HCT116 (cell line): ENCODE measurements at regions not wholly inside any gene's neighbourhood (a gene's known extent, or its start where the extent isn't known, plus 50 kb on each side); places are given as distances from the start of the nearest gene placed in this dataset.

Experiments used
- FOSL1 ChIP-seq: IDR thresholded peaks from 2 replicates; pipeline ENCODE4 v1.6.1; 2012; ENCODE audit warnings: low read depth
- POLR2A ChIP-seq: IDR thresholded peaks from 2 replicates; pipeline ENCODE4 v1.7.0; 2011; ENCODE audit warnings: borderline replicate concordance; ENCODE audit not compliant: insufficient read depth, insufficient read length; ENCODE audit errors: extremely low read depth
- RAD21 ChIP-seq: IDR thresholded peaks from 2 replicates; pipeline ENCODE4 v1.6.1; 2012; ENCODE audit warnings: low read depth, mild to moderate bottlenecking
- SIN3A ChIP-seq: IDR thresholded peaks from 2 replicates; pipeline ENCODE4 v1.6.1; 2012; ENCODE audit warnings: low read depth
- TF ChIP-seq, protein P1 (sequence below), 3 experiments: fragments of 200-600 bp in 1 of 3; sonication (generic) in 1 of 3; IDR thresholded peaks in 2 of 3; conservative IDR thresholded peaks in 1 of 3; 2 replicates each; pipeline ENCODE4 v1.5.1; 2012 to 2017; ENCODE audit warnings: low read depth in 2 of 3, low read length in 2 of 3, antibody characterized with exemption in 1 of 3, borderline replicate concordance in 1 of 3, control low read depth in 1 of 3, mild to moderate bottlenecking in 1 of 3, mixed read lengths in 1 of 3, mixed run types in 1 of 3, moderate library complexity in 1 of 3; ENCODE audit not compliant: insufficient read depth in 1 of 3

DNA sequence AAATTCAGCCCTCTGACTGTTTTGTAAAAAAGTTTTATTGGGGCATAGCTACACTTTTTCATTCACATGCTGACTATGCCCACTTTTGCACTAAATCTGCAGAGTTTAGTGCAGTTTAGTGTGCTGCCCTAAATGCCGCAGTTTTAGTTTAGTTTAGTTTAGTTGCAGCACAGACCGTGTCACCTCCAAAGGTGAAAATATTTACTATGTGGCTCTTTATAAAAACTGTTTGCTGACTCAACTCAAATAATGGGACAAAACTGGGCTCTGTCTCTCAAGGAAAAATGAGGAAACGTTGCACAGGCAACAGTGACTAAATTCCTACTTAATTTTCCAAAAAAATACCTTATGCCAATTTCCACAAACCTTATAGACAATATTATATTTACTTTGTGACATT is 314.2 kb downstream of the C4orf33 start:
- TF ChIP-seq POLR2A = no peak
- TF ChIP-seq SIN3A = no peak
- TF ChIP-seq FOSL1 = no peak
- no peak for TF ChIP-seq RAD21
- TF ChIP-seq, protein P1, sequence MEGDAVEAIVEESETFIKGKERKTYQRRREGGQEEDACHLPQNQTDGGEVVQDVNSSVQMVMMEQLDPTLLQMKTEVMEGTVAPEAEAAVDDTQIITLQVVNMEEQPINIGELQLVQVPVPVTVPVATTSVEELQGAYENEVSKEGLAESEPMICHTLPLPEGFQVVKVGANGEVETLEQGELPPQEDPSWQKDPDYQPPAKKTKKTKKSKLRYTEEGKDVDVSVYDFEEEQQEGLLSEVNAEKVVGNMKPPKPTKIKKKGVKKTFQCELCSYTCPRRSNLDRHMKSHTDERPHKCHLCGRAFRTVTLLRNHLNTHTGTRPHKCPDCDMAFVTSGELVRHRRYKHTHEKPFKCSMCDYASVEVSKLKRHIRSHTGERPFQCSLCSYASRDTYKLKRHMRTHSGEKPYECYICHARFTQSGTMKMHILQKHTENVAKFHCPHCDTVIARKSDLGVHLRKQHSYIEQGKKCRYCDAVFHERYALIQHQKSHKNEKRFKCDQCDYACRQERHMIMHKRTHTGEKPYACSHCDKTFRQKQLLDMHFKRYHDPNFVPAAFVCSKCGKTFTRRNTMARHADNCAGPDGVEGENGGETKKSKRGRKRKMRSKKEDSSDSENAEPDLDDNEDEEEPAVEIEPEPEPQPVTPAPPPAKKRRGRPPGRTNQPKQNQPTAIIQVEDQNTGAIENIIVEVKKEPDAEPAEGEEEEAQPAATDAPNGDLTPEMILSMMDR (IDR thresholded peaks at IDR 0.05 in 2 of 3, conservative IDR thresholded peaks at IDR 0.05 in 1 of 3; ENCODE audit: borderline replicate concordance in 1 of 3, insufficient read depth in 1 of 3, low read depth in 2 of 3, low read length in 2 of 3) = no peak
